SK-N-SH treated with all-trans-retinoic acid at 6 μM for 48 hours (cell line): ENCODE measurements at regions not wholly inside any gene's neighbourhood (a gene's known extent, or its start where the extent isn't known, plus 50 kb on each side); places are given as distances from the start of the nearest gene placed in this dataset.

Source experiments
- ATAC-seq: fragments of 200-7000 bp; cut with Tn5 transposase; 3 replicates; pipeline ENCODE4 v1.9.1; 2020; ENCODE audit warnings: mild to moderate bottlenecking, moderate library complexity
- ARNTL ChIP-seq: fragments of 450-650 bp; formaldehyde crosslinking; IDR thresholded peaks from 2 replicates; pipeline ENCODE4 v1.5.0; 2020; ENCODE audit warnings: low read depth, mild to moderate bottlenecking, moderate library complexity, borderline replicate concordance
- BACH2 ChIP-seq: fragments of 250-450 bp; sonication (Bioruptor Pico); IDR thresholded peaks from 2 replicates; pipeline ENCODE4 v1.9.0; 2021; ENCODE audit warnings: mild to moderate bottlenecking, borderline replicate concordance
- CREB5 ChIP-seq: fragments of 250-450 bp; sonication (Bioruptor Pico); IDR thresholded peaks from 2 replicates; pipeline ENCODE4 v1.5.1; 2020; ENCODE audit warnings: low read depth, mild to moderate bottlenecking, moderate library complexity
- CSDC2 ChIP-seq: fragments of 250-450 bp; sonication (Bioruptor Pico); IDR thresholded peaks from 2 replicates; pipeline ENCODE4 v1.5.0; 2020; ENCODE audit warnings: mild to moderate bottlenecking, moderate library complexity
- CSRNP3 ChIP-seq: fragments of 250-450 bp; sonication (Bioruptor Pico); IDR thresholded peaks from 2 replicates; pipeline ENCODE4 v1.5.1; 2021; ENCODE audit warnings: mild to moderate bottlenecking, moderate library complexity
- GLIS3 ChIP-seq: fragments of 250-450 bp; sonication (Bioruptor Pico); IDR thresholded peaks from 2 replicates; pipeline ENCODE4 v1.5.0; 2020; ENCODE audit warnings: mild to moderate bottlenecking, moderate library complexity
- ISL1 ChIP-seq: fragments of 250-450 bp; sonication (Bioruptor Pico); IDR thresholded peaks from 2 replicates; pipeline ENCODE4 v2.1.2; 2022; ENCODE audit warnings: mild to moderate bottlenecking, moderate library complexity
- PATZ1 ChIP-seq: fragments of 250-450 bp; sonication (Bioruptor Pico); IDR thresholded peaks from 2 replicates; pipeline ENCODE4 v1.8.0; 2020; ENCODE audit warnings: mild to moderate bottlenecking, moderate library complexity, borderline replicate concordance
- POU6F1 ChIP-seq: fragments of 250-450 bp; sonication (Bioruptor Pico); IDR thresholded peaks from 2 replicates; pipeline ENCODE4 v1.8.0; 2021; ENCODE audit warnings: low read depth, mild to moderate bottlenecking, moderate library complexity, borderline replicate concordance
- PPARA ChIP-seq: fragments of 250-450 bp; sonication (Bioruptor Pico); IDR thresholded peaks from 2 replicates; pipeline ENCODE4 v1.5.0; 2020; ENCODE audit warnings: mild to moderate bottlenecking, borderline replicate concordance
- TCF4 ChIP-seq: fragments of 250-450 bp; sonication (Bioruptor Pico); IDR thresholded peaks from 2 replicates; pipeline ENCODE4 v1.8.0; 2021; ENCODE audit warnings: mild to moderate bottlenecking, moderate library complexity, borderline replicate concordance
- TOX ChIP-seq: fragments of 250-450 bp; sonication (Bioruptor Pico); IDR thresholded peaks from 2 replicates; pipeline ENCODE4 v1.8.0; 2021; ENCODE audit warnings: mild to moderate bottlenecking, moderate library complexity, borderline replicate concordance
- TSHZ2 ChIP-seq: fragments of 250-450 bp; sonication (Bioruptor Pico); IDR thresholded peaks from 2 replicates; pipeline ENCODE4 v1.5.0; 2020; ENCODE audit warnings: mild to moderate bottlenecking, moderate library complexity
- ZC3H10 ChIP-seq: fragments of 250-450 bp; sonication (Bioruptor Pico); IDR thresholded peaks from 2 replicates; pipeline ENCODE4 v1.5.1; 2021; ENCODE audit warnings: mild to moderate bottlenecking, moderate library complexity
- ZFP3 ChIP-seq: fragments of 250-450 bp; sonication (Bioruptor Pico); IDR thresholded peaks from 2 replicates; pipeline ENCODE4 v1.5.0; 2020; ENCODE audit warnings: mild to moderate bottlenecking, moderate library complexity
- ZFP30 ChIP-seq: fragments of 450-650 bp; formaldehyde crosslinking; IDR thresholded peaks from 2 replicates; pipeline ENCODE4 v1.5.0; 2022; ENCODE audit warnings: mild to moderate bottlenecking, moderate library complexity
- ZNF565 ChIP-seq: fragments of 450-650 bp; formaldehyde crosslinking; conservative IDR thresholded peaks from 2 replicates; pipeline ENCODE4 v1.5.0; 2020; ENCODE audit warnings: low read depth, mild to moderate bottlenecking, moderate library complexity
- ZNF70 ChIP-seq: fragments of 450-650 bp; formaldehyde crosslinking; IDR thresholded peaks from 2 replicates; pipeline ENCODE4 v1.5.0; 2020; ENCODE audit warnings: mild to moderate bottlenecking, moderate library complexity

- no peak for TF ChIP-seq PATZ1 (CRISPR knock-in tag)
Measured at GRCh38 chr12:25866586-25867378, 91.7 kb upstream of the RASSF8 start (continued).

GRCh38 chr12:25868193-25868592 is 90.3 kb upstream of the RASSF8 start:
- ATAC-seq, result no peak
- TF ChIP-seq TSHZ2 (no peak), ISL1 (CRISPR knock-in tag) (no peak), ARNTL (CRISPR knock-in tag) (no peak), POU6F1 (CRISPR knock-in tag) (no peak), PPARA (CRISPR knock-in tag) (no peak)

GRCh38 chr12:25872137-25872536 is 86.3 kb upstream of the RASSF8 start:
- no peak for ATAC-seq
- no peak for TF ChIP-seq CSRNP3 (CRISPR knock-in tag)

GRCh38 chr12:25875661-25876060 is 82.8 kb upstream of the RASSF8 start:
- no peak for ATAC-seq
- no peak for TF ChIP-seq GLIS3 (CRISPR knock-in tag)
- TF ChIP-seq ZNF565 (CRISPR knock-in tag), result no peak
- no peak for TF ChIP-seq ZC3H10 (CRISPR knock-in tag)
- TF ChIP-seq PPARA (CRISPR knock-in tag), result no peak
- TF ChIP-seq ZFP30, result no peak
- TF ChIP-seq ARNTL (CRISPR knock-in tag), result no peak
- TF ChIP-seq CSRNP3 (CRISPR knock-in tag), result no peak
- TF ChIP-seq PATZ1 (CRISPR knock-in tag), result no peak
- no peak for TF ChIP-seq TCF4 (CRISPR knock-in tag)
- no peak for TF ChIP-seq BACH2 (CRISPR knock-in tag)
- no peak for TF ChIP-seq ZFP3 (CRISPR knock-in tag)
- TF ChIP-seq CREB5 (CRISPR knock-in tag), result no peak
- no peak for TF ChIP-seq TOX (CRISPR knock-in tag)
- no peak for TF ChIP-seq CSDC2 (CRISPR knock-in tag)
- TF ChIP-seq ZNF70, result no peak
- TF ChIP-seq POU6F1 (CRISPR knock-in tag), result no peak
